ENCODE measurements at regions not wholly inside any gene's neighbourhood (a gene's known extent, or its start where the extent isn't known, plus 50 kb on each side); places are given as distances from the start of the nearest gene placed in this dataset.
"Not testable (repeated sequence)": the region's sequence is repeated elsewhere in the genome, so short reads cannot be mapped to it uniquely, and the experiment has no call there.

- no peak for TF ChIP-seq POLR2A (IDR thresholded peaks at IDR 0.05; ENCODE audit: low read depth, low read length)
- DNase-seq (ENCODE audit: insufficient read length, low spot score) (no peak), FAIRE-seq (no peak)
Measured at GRCh38 chr4:146059865-146060264, 115.7 kb upstream of the LSM6 start.

GRCh38 chr4:146059151-146059550 is 116.4 kb upstream of the LSM6 start:
- no peak for FAIRE-seq
- DNase-seq (ENCODE audit: insufficient read length, low spot score), result no peak
- TF ChIP-seq POLR2A (IDR thresholded peaks at IDR 0.05; ENCODE audit: low read depth, low read length), result no peak

- no peak for DNase-seq (ENCODE audit: insufficient read length, low spot score)
- no peak for FAIRE-seq
Measured at GRCh38 chr4:146058531-146058930, 117.0 kb upstream of the LSM6 start.

GRCh38 chr4:146054676-146055075 is 116.1 kb upstream of the ZNF827 start:
- TF ChIP-seq POLR2A (IDR thresholded peaks at IDR 0.05; ENCODE audit: low read depth, low read length), result no peak
- FAIRE-seq (no peak), DNase-seq (ENCODE audit: insufficient read length, low spot score) (no peak)

More at GRCh38 chr4:146058531-146058930, 117.0 kb upstream of the LSM6 start:
- TF ChIP-seq POLR2A (IDR thresholded peaks at IDR 0.05; ENCODE audit: low read depth, low read length), result no peak

GRCh38 chr4:146053891-146054290 is 115.3 kb upstream of the ZNF827 start:
- DNase-seq (ENCODE audit: insufficient read length, low spot score) (no peak), FAIRE-seq (no peak)
- TF ChIP-seq POLR2A (IDR thresholded peaks at IDR 0.05; ENCODE audit: low read depth, low read length), result no peak

- no peak for FAIRE-seq
- peak; percentile 4 for DNase-seq (ENCODE audit: insufficient read length, low spot score)
- no peak for TF ChIP-seq POLR2A (IDR thresholded peaks at IDR 0.05; ENCODE audit: low read depth, low read length)
Measured at GRCh38 chr4:146051728-146052391, 113.2 kb upstream of the ZNF827 start.

- no peak for FAIRE-seq
- TF ChIP-seq POLR2A (IDR thresholded peaks at IDR 0.05; ENCODE audit: low read depth, low read length), result no peak
- DNase-seq (ENCODE audit: insufficient read length, low spot score), result no peak
Measured at GRCh38 chr4:146051223-146051622, 112.6 kb upstream of the ZNF827 start.

GRCh38 chr4:146049802-146050201 is 111.2 kb upstream of the ZNF827 start:
- FAIRE-seq (no peak), DNase-seq (ENCODE audit: insufficient read length, low spot score) (no peak)
- no peak for TF ChIP-seq POLR2A (IDR thresholded peaks at IDR 0.05; ENCODE audit: low read depth, low read length)

GRCh38 chr4:146047768-146048167 is 109.1 kb upstream of the ZNF827 start:
- not testable (repeated sequence) for DNase-seq (ENCODE audit: insufficient read length, low spot score); FAIRE-seq

GRCh38 chr4:146041139-146042004 is 102.7 kb upstream of the ZNF827 start:
- DNase-seq (ENCODE audit: insufficient read length, low spot score) (no peak), FAIRE-seq (no peak)
- TF ChIP-seq POLR2A (IDR thresholded peaks at IDR 0.05; ENCODE audit: low read depth, low read length), result no peak

GRCh38 chr4:146040623-146041022 is 102.0 kb upstream of the ZNF827 start:
- FAIRE-seq (no peak), DNase-seq (ENCODE audit: insufficient read length, low spot score) (no peak)
- no peak for TF ChIP-seq POLR2A (IDR thresholded peaks at IDR 0.05; ENCODE audit: low read depth, low read length)

- DNase-seq (ENCODE audit: insufficient read length, low spot score), result no peak
- FAIRE-seq, result no peak
- no peak for TF ChIP-seq POLR2A (IDR thresholded peaks at IDR 0.05; ENCODE audit: low read depth, low read length)
Measured at GRCh38 chr4:146033149-146033548, 94.5 kb upstream of the ZNF827 start.

GRCh38 chr4:146032234-146032860 is 93.7 kb upstream of the ZNF827 start:
- no peak for FAIRE-seq
- no peak for DNase-seq (ENCODE audit: insufficient read length, low spot score)

GRCh38 chr4:146029939-146030710 is 91.5 kb upstream of the ZNF827 start:
- FAIRE-seq (no peak), DNase-seq (ENCODE audit: insufficient read length, low spot score) (no peak)
- TF ChIP-seq POLR2A (IDR thresholded peaks at IDR 0.05; ENCODE audit: low read depth, low read length), result no peak

More at GRCh38 chr4:146032234-146032860, 93.7 kb upstream of the ZNF827 start:
- no peak for TF ChIP-seq POLR2A (IDR thresholded peaks at IDR 0.05; ENCODE audit: low read depth, low read length)

All from H54 (cell line).